Left lobe of liver (tissue), 2 donors: ENCODE measurements at regions not wholly inside any gene's neighbourhood (a gene's known extent, or its start where the extent isn't known, plus 50 kb on each side); places are given as distances from the start of the nearest gene placed in this dataset.
"Not testable (repeated sequence)": the region's sequence is repeated elsewhere in the genome, so short reads cannot be mapped to it uniquely, and the experiment has no call there.

Experiments used
- ATAC-seq: fragments of 200-7000 bp; cut with Tn5 transposase; one replicate; pipeline ENCODE4 v1.9.1; 2020; ENCODE audit warnings: mild to moderate bottlenecking, moderate library complexity
- DNase-seq: peaks from one replicate; pipeline ENCODE4 v3.0.0-alpha.2; 2020; ENCODE audit warnings: low spot score
- donor health status: DM: no; HTN: no; CAD: no; lungs with moderate emphysema.
- donor health status: DM: no; HTN: yes; CAD: no.

DNA sequence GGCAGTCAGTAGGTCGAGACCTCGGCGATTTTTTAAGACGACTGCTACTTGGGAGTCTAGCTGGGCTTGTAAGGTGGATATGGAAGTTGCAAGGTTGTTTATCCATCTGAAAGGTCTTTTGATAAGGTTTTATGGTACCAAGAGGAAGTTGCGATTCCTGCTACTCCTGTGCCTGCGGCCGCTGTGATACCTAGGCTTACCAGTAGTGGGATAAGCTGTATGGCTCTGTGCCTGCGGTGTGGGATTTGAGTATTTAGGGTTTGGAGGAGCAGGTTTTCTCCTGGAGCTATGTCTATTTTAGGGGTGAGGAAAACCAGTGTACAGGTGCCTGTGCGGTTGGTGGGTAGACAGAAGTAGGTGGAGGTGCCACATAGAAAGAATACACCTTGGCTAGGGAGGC, 1059.8 kb downstream of the SI start:
- DNase-seq, result no peak
- ATAC-seq, result no peak

DNA sequence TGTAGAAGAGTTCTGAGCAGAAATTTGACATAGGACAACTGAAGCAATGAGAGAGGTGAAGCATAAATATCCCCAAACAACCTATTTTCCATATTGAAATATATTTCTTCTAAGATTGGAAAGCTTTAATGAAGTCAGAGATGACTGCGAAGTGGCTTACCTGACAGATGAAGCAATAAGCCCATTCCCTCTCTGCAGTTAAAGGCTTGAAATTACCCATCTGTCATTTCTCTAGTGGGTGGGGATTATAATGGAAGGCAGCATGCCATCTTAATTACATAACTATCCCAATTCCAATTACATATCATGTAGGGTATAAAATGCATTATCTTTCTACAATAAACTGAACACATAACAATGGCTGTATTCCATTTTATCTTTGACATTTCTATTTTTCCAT, 1070.5 kb downstream of the SI start:
- ATAC-seq, result no peak

DNA sequence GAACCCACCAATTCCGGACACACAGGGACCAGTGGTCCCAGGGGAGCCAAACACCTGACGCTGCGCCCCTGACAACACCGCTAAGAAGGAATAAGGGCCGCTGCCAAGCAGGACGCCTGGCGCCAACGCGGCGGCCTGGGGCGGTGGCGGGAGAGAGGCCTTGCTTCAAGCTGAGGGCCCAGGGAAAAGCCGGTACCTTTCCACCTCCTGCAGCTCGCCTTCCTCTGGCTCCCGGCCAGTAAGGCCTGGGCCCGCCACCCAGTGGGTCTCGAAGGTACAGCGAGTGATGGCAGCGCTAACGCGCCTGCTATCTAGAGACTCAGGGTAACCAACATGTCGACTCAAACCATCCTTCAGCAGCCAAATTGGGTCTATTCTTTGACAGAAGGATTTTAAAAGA, 1074.1 kb downstream of the SI start:
- no peak for ATAC-seq
- no peak for DNase-seq

More for the DNA sequence above, 1070.5 kb downstream of the SI start:
- DNase-seq, result no peak

DNA sequence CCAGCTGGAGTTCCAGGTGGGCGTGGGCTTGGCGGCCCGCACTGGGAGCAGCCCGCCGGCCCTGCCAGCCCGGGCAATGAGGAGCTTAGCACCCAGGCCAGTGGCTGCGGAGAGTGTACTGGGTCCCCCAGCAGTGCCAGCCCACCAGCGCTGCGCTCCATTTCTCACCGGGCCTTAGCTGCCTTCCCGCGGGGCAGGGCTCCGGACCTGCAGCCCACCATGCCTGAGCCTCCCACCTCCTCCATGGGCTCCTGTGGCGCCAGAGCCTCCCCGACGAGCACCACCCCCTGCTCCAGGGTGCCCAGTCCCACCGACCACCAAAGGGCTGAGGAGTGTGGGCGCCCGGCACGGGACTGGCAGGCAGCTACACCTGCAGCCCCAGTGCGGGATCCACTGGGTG, 1075.3 kb downstream of the SI start:
- DNase-seq, ATAC-seq: not testable (repeated sequence)

- ATAC-seq (no peak), DNase-seq (no peak)
Measured at GRCh38 chr3:163983940-163984339, 1094.4 kb downstream of the SI start.

GRCh38 chr3:163971861-163972260, 1106.4 kb downstream of the SI start:
- ATAC-seq, result no peak
- DNase-seq, result no peak

DNA sequence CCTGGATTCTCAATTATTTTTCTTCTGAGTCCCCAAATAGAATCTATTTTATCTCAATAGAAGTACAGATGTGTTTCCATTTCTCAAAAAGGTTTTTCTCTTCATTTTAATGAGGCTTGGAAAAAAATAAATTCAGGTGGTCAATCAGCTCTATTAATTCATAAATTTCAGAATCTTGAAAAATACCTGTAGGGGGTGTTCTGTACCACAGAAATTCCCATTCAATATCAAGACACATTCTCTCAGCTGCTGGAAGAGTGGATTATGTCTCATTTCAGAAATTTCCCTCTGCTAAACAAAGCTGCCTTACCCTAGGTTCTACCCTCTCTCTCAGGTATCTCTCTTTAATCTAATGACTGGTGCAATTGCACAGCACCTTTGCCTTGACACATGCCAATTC, 1121.2 kb downstream of the SI start:
- no peak for DNase-seq

GRCh38 chr3:163953526-163953925, 1124.8 kb downstream of the SI start:
- DNase-seq (no peak), ATAC-seq (no peak)

More for the DNA sequence above, 1121.2 kb downstream of the SI start:
- ATAC-seq, result no peak

DNA sequence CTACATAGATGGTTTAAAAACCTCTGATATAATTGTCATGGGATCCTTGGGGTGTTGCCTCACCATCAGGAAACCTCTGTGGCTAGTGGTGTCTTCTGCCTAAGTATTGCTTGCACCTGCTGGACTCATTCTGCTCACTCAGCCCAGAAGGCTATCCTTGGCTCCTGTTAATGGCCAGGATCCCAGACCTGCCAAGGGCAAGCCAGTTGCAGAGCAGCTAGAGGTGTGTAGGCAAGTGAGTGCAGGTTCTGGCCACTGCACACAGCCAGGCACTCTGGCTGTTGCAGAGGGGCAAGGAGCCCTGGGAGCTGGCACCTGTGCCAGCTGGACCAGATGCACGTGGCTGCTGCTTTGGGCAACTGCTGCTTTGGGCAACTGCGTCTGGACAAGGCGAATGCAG, 1125.8 kb downstream of the SI start:
- DNase-seq, result no peak

GRCh38 chr3:163951397-163951987, 1126.8 kb downstream of the SI start:
- ATAC-seq (peak; percentile 42), DNase-seq (no peak)

More for the DNA sequence above, 1125.8 kb downstream of the SI start:
- no peak for ATAC-seq

DNA sequence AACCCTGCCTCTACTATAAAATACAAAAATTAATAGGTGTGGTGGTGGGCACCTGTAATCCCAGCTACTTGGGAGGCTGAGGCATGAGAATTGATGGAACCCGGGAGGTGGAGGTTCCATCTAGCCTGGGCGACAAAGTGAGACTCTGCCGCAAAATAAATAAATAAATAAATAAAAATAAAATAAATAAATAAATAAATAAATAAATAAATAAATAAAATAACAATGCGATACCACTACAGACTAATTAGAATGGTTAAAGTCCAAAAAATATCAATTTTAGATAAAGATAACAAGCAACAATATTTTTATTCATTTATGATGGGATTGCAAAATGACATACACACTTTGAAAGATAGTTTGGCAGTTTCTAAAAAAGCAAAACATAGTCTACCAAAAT, 1131.5 kb downstream of the SI start:
- no peak for DNase-seq

GRCh38 chr3:163943664-163944063, 1134.6 kb downstream of the SI start:
- ATAC-seq (no peak), DNase-seq (no peak)

More for the DNA sequence above, 1131.5 kb downstream of the SI start:
- no peak for ATAC-seq

DNA sequence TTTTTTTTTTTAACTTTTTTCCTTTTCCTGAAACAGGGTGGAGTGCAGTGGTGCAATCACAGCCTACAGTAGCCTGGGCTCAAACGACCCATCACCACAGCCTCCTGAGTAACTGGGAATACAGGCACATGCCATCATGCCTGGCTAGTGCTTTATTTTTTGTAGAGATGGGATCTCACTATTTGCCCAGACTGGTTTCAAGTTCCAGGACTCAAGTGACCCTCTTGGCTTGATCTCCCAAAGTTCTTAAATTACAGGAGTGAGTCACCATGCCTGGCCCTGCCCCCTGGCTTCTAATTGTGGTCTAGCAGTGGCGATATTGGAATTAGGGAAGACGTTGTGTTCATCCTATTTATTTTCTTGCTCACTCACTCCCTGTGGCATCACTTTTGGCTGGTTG, 1138.4 kb downstream of the SI start:
- no peak for DNase-seq
- ATAC-seq, result no peak

- ATAC-seq (no peak), DNase-seq (no peak)
Measured at GRCh38 chr3:163936543-163936942, 1141.8 kb downstream of the SI start.

DNA sequence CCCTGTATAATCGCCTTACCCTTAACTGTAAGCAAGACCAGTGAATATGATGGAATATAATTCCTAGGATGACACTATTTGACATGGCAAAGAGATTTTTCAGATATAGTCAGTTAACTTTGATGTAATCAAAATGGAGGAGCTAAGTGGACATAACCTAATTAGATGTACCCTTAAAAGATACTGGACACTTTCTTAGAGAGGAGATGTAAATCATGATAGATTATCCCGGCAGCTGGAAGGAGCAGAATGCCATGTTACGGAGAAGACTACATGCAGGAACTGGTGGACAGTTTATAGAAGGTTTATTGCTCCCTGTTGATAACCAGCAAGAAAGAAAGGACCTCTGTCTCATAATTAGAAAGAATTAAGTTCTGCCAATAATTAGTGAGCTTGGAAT, 1142.9 kb downstream of the SI start:
- ATAC-seq (no peak), DNase-seq (no peak)

DNA sequence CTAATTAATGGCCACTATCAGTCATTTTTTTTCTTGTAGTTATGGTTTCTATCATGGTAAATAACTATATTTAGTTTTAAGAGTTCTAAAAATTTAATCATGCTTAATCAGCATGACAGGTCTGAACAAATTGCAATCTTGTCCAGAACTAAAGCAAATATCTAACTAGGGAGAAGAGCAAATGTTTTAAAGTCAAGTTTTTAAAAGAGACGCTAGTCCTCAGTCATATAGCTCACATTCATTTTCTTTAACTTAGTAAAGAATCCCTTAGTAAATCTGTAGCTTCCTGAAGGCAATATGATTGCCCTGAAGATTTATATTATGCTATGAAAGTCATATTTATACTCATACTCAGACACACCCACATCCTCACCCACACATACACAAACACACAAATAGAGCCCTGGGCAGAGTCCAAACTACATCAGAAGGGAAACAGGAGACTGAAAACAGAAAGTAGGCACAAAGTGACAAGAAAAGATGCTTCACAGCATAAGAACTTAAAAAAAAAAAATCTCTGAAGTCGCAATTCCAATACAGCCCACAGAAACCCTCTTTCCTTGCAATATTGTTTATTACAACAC, 1149.1 kb downstream of the SI start:
- ATAC-seq (no peak), DNase-seq (no peak)

DNA sequence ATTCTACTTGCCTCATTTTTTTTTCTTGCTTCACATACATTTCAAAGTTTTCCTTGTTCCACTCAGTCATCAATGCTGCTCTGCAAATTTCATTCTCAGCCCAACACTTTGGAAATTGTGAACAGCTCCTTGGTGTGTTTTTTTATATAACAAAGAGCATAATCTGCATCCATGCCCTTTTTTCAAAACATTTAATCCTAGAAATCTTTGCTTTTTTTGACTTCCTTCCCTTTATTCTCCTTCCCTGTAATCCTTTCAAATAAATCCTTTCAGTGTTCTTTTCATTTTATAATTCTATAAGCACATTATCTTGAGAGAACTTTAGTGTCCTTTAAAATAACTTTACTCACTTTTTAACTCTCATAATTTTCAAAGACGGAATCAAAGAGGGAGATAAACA, 1150.8 kb downstream of the SI start:
- DNase-seq, result no peak
- ATAC-seq, result no peak

GRCh38 chr3:163924600-163924999, 1153.7 kb downstream of the SI start:
- no peak for ATAC-seq
- no peak for DNase-seq

- ATAC-seq, result no peak
- no peak for DNase-seq
Measured at GRCh38 chr3:163919154-163919553, 1159.1 kb downstream of the SI start.

GRCh38 chr3:163916596-163917560, 1161.4 kb downstream of the SI start:
- DNase-seq, result no peak
- ATAC-seq, result no peak

DNA sequence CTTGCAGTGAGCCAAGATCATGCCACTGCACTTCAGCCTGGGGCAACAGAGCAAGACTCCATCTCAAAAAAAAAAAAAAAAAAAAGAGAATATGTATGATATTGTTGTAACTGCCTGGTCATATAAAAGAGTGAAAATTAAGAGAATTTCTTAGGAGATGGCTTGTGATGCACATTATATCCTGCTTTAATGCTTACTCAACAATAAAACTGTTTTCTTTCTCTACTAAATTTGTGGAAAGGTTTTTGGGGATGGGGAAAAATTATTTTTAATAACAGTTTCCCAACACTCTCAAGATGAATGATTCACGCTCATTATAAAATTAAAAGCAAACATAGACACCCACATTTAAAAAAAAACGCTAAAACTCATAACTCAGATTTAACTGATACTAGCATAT, 1163.0 kb downstream of the SI start:
- no peak for DNase-seq
- ATAC-seq, result no peak

DNA sequence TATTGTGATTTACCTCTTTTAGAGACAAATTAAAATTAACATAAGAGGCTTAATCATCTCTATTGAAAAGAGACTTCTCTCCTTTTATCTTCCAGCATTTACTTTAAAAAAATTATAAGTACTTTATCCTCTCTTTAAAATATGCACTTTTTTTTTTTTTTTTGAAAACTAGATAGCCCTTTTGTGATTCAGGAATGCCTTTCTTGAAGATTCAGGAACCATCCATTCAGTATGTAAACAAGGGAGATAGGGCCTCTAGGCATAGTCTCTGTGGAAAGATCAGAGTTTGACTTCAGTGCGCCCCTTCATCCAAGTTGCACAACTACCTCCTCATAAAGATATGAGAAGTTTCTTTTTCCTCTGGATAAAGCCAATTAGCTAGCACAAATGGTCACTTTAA, 1163.7 kb downstream of the SI start:
- ATAC-seq, result no peak

More for the DNA sequence above, 1163.7 kb downstream of the SI start:
- DNase-seq, result no peak
